IPS DF 4.7 (cell line): ENCODE measurements at regions not wholly inside any gene's neighbourhood (a gene's known extent, or its start where the extent isn't known, plus 50 kb on each side); places are given as distances from the start of the nearest gene placed in this dataset.

Experiments used
- DNase-seq: peaks from one replicate; pipeline ENCODE4 v3.0.0-alpha.2; 2013; ENCODE audit warnings: low spot score; ENCODE audit errors: extremely low read depth

GRCh38 chr15:77798151-77798835 lies 165.6 kb upstream of the LINGO1 start:
- DNase-seq: no peak

GRCh38 chr15:77797270-77797669 lies 164.6 kb upstream of the LINGO1 start:
- no peak for DNase-seq

GRCh38 chr15:77796046-77796729 lies 163.5 kb upstream of the LINGO1 start:
- no peak for DNase-seq

GRCh38 chr15:77795446-77795845 lies 162.7 kb upstream of the LINGO1 start:
- no peak for DNase-seq

- DNase-seq: no peak
Measured at GRCh38 chr15:77791941-77792340, 159.2 kb upstream of the LINGO1 start.

GRCh38 chr15:77790481-77790880 lies 157.8 kb upstream of the LINGO1 start:
- no peak for DNase-seq

GRCh38 chr15:77786956-77787355 lies 154.2 kb upstream of the LINGO1 start:
- no peak for DNase-seq

GRCh38 chr15:77786181-77786890 lies 153.6 kb upstream of the LINGO1 start:
- DNase-seq: no peak

- DNase-seq: peak; percentile 19
Measured at GRCh38 chr15:77784361-77785292, 151.9 kb upstream of the LINGO1 start.

- DNase-seq: no peak
Measured at GRCh38 chr15:77783636-77784035, 150.9 kb upstream of the LINGO1 start.

GRCh38 chr15:77782691-77783090 lies 150.0 kb upstream of the LINGO1 start:
- DNase-seq: no peak

- no peak for DNase-seq
Measured at GRCh38 chr15:77781946-77782240, 149.2 kb upstream of the LINGO1 start.

- DNase-seq: no peak
Measured at GRCh38 chr15:77781151-77781945, 148.6 kb upstream of the LINGO1 start.

- no peak for DNase-seq
Measured at GRCh38 chr15:77778802-77779201, 146.1 kb upstream of the LINGO1 start.

- DNase-seq: no peak
Measured at GRCh38 chr15:77775837-77776236, 143.1 kb upstream of the LINGO1 start.

GRCh38 chr15:77775373-77775772 lies 142.7 kb upstream of the LINGO1 start:
- DNase-seq: no peak

GRCh38 chr15:77774350-77774749 lies 141.6 kb upstream of the LINGO1 start:
- no peak for DNase-seq

- DNase-seq: no peak
Measured at GRCh38 chr15:77773903-77774302, 141.2 kb upstream of the LINGO1 start.

GRCh38 chr15:77772641-77773402 lies 140.1 kb upstream of the LINGO1 start:
- DNase-seq: no peak

GRCh38 chr15:77771616-77772015 lies 138.9 kb upstream of the LINGO1 start:
- no peak for DNase-seq
